CD14-positive monocyte (primary cell): ENCODE measurements at regions not wholly inside any gene's neighbourhood (a gene's known extent, or its start where the extent isn't known, plus 50 kb on each side); places are given as distances from the start of the nearest gene placed in this dataset.
"Not testable (repeated sequence)": the region's sequence is repeated elsewhere in the genome, so short reads cannot be mapped to it uniquely, and the experiment has no call there.

Experiments used
- DNase-seq, 3 donors: peaks; one replicate each; pipeline ENCODE4 v3.0.0-alpha.2; 2011 to 2022
- H2AFZ ChIP-seq: 2 replicates; pipeline ENCODE4 v1.6.0; 2012; ENCODE audit warnings: mild to moderate bottlenecking, low read depth, low read length, inconsistent platforms; ENCODE audit not compliant: insufficient read depth, poor library complexity, severe bottlenecking
- H3K27ac ChIP-seq, 2 donors: 1 replicate in 1 of 2; 2 replicates in 1 of 2; pipeline ENCODE4 v1.5.1; 2012 to 2013; ENCODE audit warnings: low read length in 2 of 2, control low read depth in 1 of 2, inconsistent platforms in 1 of 2, low read depth in 1 of 2, mild to moderate bottlenecking in 1 of 2
- H3K27me3 ChIP-seq, 2 donors: one replicate each; pipeline versions ENCODE4 v1.6.0 to v1.6.1; 2011 to 2013; ENCODE audit warnings: low read length in 2 of 2; ENCODE audit not compliant: control insufficient read depth in 2 of 2, insufficient read depth in 2 of 2
- H3K36me3 ChIP-seq, 2 donors: replicated peaks in 1 of 2; 1 replicate in 1 of 2; 2 replicates in 1 of 2; pipeline versions ENCODE4 v1.5.1 to v1.6.1; 2012 to 2013; ENCODE audit warnings: low read length in 2 of 2, control low read depth in 1 of 2, inconsistent platforms in 1 of 2, mild to moderate bottlenecking in 1 of 2; ENCODE audit not compliant: insufficient read depth in 2 of 2, control insufficient read depth in 1 of 2
- H3K4me1 ChIP-seq, 2 donors: 1 replicate in 1 of 2; 2 replicates in 1 of 2; pipeline versions ENCODE4 v1.5.1 to v1.6.1; 2012 to 2013; ENCODE audit warnings: low read length in 2 of 2, control low read depth in 1 of 2, inconsistent platforms in 1 of 2, mild to moderate bottlenecking in 1 of 2, moderate library complexity in 1 of 2; ENCODE audit not compliant: insufficient read depth in 2 of 2, control insufficient read depth in 1 of 2
- H3K4me2 ChIP-seq: replicated peaks from 2 replicates; pipeline ENCODE3; 2012; ENCODE audit warnings: low read length, moderate library complexity, mild to moderate bottlenecking; ENCODE audit not compliant: poor library complexity, severe bottlenecking; ENCODE audit errors: extremely low read depth
- H3K4me3 ChIP-seq, 3 experiments: fragments of 200-600 bp in 1 of 3; sonication (generic) in 1 of 3; replicated peaks in 1 of 3; 1 replicate in 2 of 3; 2 replicates in 1 of 3; pipeline ENCODE4 v1.5.1; 2011 to 2013; ENCODE audit warnings: low read length in 3 of 3, mild to moderate bottlenecking in 3 of 3, control low read depth in 2 of 3, low read depth in 2 of 3, inconsistent platforms in 1 of 3, moderate library complexity in 1 of 3
- H3K79me2 ChIP-seq: 2 replicates; pipeline ENCODE4 v1.6.0; 2012; ENCODE audit warnings: mild to moderate bottlenecking, control low read depth, inconsistent platforms, low read length, moderate library complexity; ENCODE audit not compliant: insufficient read depth
- H3K9ac ChIP-seq: 2 replicates; pipeline ENCODE4 v1.6.0; 2017; ENCODE audit warnings: low read length, mild to moderate bottlenecking; ENCODE audit not compliant: insufficient read depth, poor library complexity, severe bottlenecking
- H3K9me3 ChIP-seq, 2 donors: replicated peaks in 1 of 2; 1 replicate in 1 of 2; 2 replicates in 1 of 2; pipeline versions ENCODE4 v1.5.1 to v1.6.1; 2012 to 2013; ENCODE audit warnings: low read length in 2 of 2, control low read depth in 1 of 2; ENCODE audit not compliant: control insufficient read depth in 1 of 2, insufficient read depth in 1 of 2
- H4K20me1 ChIP-seq: 2 replicates; pipeline ENCODE4 v1.6.0; 2012; ENCODE audit warnings: mild to moderate bottlenecking, low read length, control low read depth, moderate library complexity; ENCODE audit not compliant: insufficient read depth
- H3K27ac Mint-ChIP-seq, 7 donors: one replicate each; pipeline ENCODE4 v1.8.0; 2020; ENCODE audit warnings: mild to moderate bottlenecking in 7 of 7, mixed read lengths in 7 of 7, moderate library complexity in 6 of 7, inconsistent platforms in 2 of 7
- H3K27me3 Mint-ChIP-seq, 3 donors: one replicate each; pipeline ENCODE4 v1.8.0; 2021 to 2022; ENCODE audit warnings: low read depth in 3 of 3, mild to moderate bottlenecking in 3 of 3, mixed read lengths in 3 of 3, moderate library complexity in 3 of 3, inconsistent platforms in 1 of 3
- H3K36me3 Mint-ChIP-seq, 2 donors: one replicate each; pipeline ENCODE4 v1.8.0; 2020; ENCODE audit warnings: mixed read lengths in 2 of 2, inconsistent platforms in 1 of 2, mild to moderate bottlenecking in 1 of 2
- H3K4me1 Mint-ChIP-seq: one replicate; pipeline ENCODE4 v1.8.0; 2020; ENCODE audit warnings: mild to moderate bottlenecking, mixed read lengths
- H3K4me3 Mint-ChIP-seq, 2 donors: one replicate each; pipeline ENCODE4 v1.8.0; 2020; ENCODE audit warnings: mild to moderate bottlenecking in 2 of 2, mixed read lengths in 2 of 2, moderate library complexity in 1 of 2
- H3K9me3 Mint-ChIP-seq, 7 donors: one replicate each; pipeline ENCODE4 v1.8.0; 2020 to 2022; ENCODE audit warnings: mixed read lengths in 7 of 7, mild to moderate bottlenecking in 6 of 7, moderate library complexity in 6 of 7, inconsistent platforms in 2 of 7
- WGBS: methylation state at CpG from one replicate; pipeline ENCODE4 v1.1.5; 2013; ENCODE audit warnings: missing lambda C conversion rate; ENCODE audit not compliant: insufficient coverage; 5-methylcytosine and 5-hydroxymethylcytosine counted together
- intact Hi-C, 2 donors: fragments of 100-400 bp; cut with micrococcal nuclease; formaldehyde crosslinking; loops; one replicate each; pipeline versions ENCODE4 v1.15.0 to v1.15.1; 2023

GRCh38 chr11:71647078-71647477 lies 64.4 kb upstream of the KRTAP5-11 start:
- H3K79me2 ChIP-seq, H2AFZ ChIP-seq, H3K4me1 Mint-ChIP-seq, H3K36me3 Mint-ChIP-seq, H3K4me1 ChIP-seq, H3K9me3 ChIP-seq, H3K4me3 ChIP-seq, H3K27me3 ChIP-seq, H3K27ac Mint-ChIP-seq, DNase-seq, H3K4me2 ChIP-seq, H3K4me3 Mint-ChIP-seq, H3K36me3 ChIP-seq, H3K27me3 Mint-ChIP-seq, H4K20me1 ChIP-seq, H3K27ac ChIP-seq, intact Hi-C loops, H3K9ac ChIP-seq, H3K9me3 Mint-ChIP-seq: not testable (repeated sequence)
- 100% methylated on average over 1 of the region's 5 CpGs for WGBS

- H3K4me3 Mint-ChIP-seq, H2AFZ ChIP-seq, H3K4me1 ChIP-seq, H3K4me1 Mint-ChIP-seq, H3K27ac ChIP-seq, H3K9me3 Mint-ChIP-seq, H3K36me3 ChIP-seq, H3K79me2 ChIP-seq, H3K9me3 ChIP-seq, H3K4me2 ChIP-seq, H3K36me3 Mint-ChIP-seq, H3K4me3 ChIP-seq, H4K20me1 ChIP-seq, H3K27me3 ChIP-seq, H3K27ac Mint-ChIP-seq, H3K9ac ChIP-seq, intact Hi-C loops, H3K27me3 Mint-ChIP-seq, DNase-seq: not testable (repeated sequence)
- WGBS = no CpG with 5 or more reads among the region's 5 CpGs
Observed at GRCh38 chr11:71652998-71653397, 70.3 kb upstream of the KRTAP5-11 start.

- H2AFZ ChIP-seq, H3K27me3 ChIP-seq, H3K27me3 Mint-ChIP-seq, H3K4me3 ChIP-seq, H3K27ac ChIP-seq, H3K9ac ChIP-seq, intact Hi-C loops, H3K36me3 Mint-ChIP-seq, H3K9me3 ChIP-seq, H3K4me1 ChIP-seq, H3K36me3 ChIP-seq, DNase-seq, H4K20me1 ChIP-seq, H3K9me3 Mint-ChIP-seq, H3K4me2 ChIP-seq, H3K4me1 Mint-ChIP-seq, H3K79me2 ChIP-seq, H3K4me3 Mint-ChIP-seq, H3K27ac Mint-ChIP-seq: not testable (repeated sequence)
- WGBS = 100% methylated on average over 1 of the region's 3 CpGs
Observed at GRCh38 chr11:71654423-71654822, 71.7 kb upstream of the KRTAP5-11 start.

GRCh38 chr11:71655041-71655440 lies 72.4 kb upstream of the KRTAP5-11 start:
- DNase-seq, H3K27ac Mint-ChIP-seq, H3K4me3 ChIP-seq, H3K27me3 Mint-ChIP-seq, H3K36me3 ChIP-seq, H3K4me3 Mint-ChIP-seq, H3K36me3 Mint-ChIP-seq, H4K20me1 ChIP-seq, H3K4me1 ChIP-seq, H3K79me2 ChIP-seq, intact Hi-C loops, H3K9me3 Mint-ChIP-seq, H3K27ac ChIP-seq, H3K4me1 Mint-ChIP-seq, H3K9me3 ChIP-seq, H2AFZ ChIP-seq, H3K4me2 ChIP-seq, H3K9ac ChIP-seq, H3K27me3 ChIP-seq: not testable (repeated sequence)
- WGBS = 94% methylated on average over 3 of the region's 7 CpGs
